Gastroesophageal sphincter (tissue), 3 donors: ENCODE measurements at regions not wholly inside any gene's neighbourhood (a gene's known extent, or its start where the extent isn't known, plus 50 kb on each side); places are given as distances from the start of the nearest gene placed in this dataset.

Source experiments
- EP300 ChIP-seq: sonication (generic); formaldehyde crosslinking; IDR thresholded peaks from one replicate; pipeline ENCODE4 v1.6.1; 2017; ENCODE audit warnings: antibody characterized with exemption, mild to moderate bottlenecking
- POLR2A ChIP-seq, 2 donors: fragments of 450-650 bp; IDR thresholded peaks; one replicate each; pipeline ENCODE4 v1.6.1; 2017; ENCODE audit warnings: antibody characterized with exemption in 2 of 2, mild to moderate bottlenecking in 2 of 2, moderate library complexity in 1 of 2
- TF ChIP-seq, protein P1 (sequence below), 4 experiments: fragments of 200-600 bp in 2 of 4; fragments of 450-650 bp in 2 of 4; sonication (generic) in 1 of 4; IDR thresholded peaks; one replicate each; pipeline ENCODE4 v1.5.1; 2017 to 2019; ENCODE audit warnings: antibody characterized with exemption in 4 of 4, mild to moderate bottlenecking in 2 of 4, moderate library complexity in 2 of 4

- TF ChIP-seq, protein P1, sequence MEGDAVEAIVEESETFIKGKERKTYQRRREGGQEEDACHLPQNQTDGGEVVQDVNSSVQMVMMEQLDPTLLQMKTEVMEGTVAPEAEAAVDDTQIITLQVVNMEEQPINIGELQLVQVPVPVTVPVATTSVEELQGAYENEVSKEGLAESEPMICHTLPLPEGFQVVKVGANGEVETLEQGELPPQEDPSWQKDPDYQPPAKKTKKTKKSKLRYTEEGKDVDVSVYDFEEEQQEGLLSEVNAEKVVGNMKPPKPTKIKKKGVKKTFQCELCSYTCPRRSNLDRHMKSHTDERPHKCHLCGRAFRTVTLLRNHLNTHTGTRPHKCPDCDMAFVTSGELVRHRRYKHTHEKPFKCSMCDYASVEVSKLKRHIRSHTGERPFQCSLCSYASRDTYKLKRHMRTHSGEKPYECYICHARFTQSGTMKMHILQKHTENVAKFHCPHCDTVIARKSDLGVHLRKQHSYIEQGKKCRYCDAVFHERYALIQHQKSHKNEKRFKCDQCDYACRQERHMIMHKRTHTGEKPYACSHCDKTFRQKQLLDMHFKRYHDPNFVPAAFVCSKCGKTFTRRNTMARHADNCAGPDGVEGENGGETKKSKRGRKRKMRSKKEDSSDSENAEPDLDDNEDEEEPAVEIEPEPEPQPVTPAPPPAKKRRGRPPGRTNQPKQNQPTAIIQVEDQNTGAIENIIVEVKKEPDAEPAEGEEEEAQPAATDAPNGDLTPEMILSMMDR (IDR thresholded peaks at IDR 0.05), result no peak
- TF ChIP-seq POLR2A (IDR thresholded peaks at IDR 0.05), result no peak
- TF ChIP-seq EP300, result no peak
Measured at GRCh38 chr2:175750195-175750594, 251.9 kb downstream of the LNPK start.
